GM10266 (cell line): ENCODE measurements at regions not wholly inside any gene's neighbourhood (a gene's known extent, or its start where the extent isn't known, plus 50 kb on each side); places are given as distances from the start of the nearest gene placed in this dataset.

ENCODE experiments used
- DNase-seq: peaks from one replicate; pipeline ENCODE4 v3.0.0; 2012; ENCODE audit errors: extremely low spot score
- CTCF ChIP-seq: IDR thresholded peaks from 2 replicates; pipeline ENCODE4 v1.5.1; 2012; ENCODE audit warnings: mild to moderate bottlenecking, low read depth; ENCODE audit not compliant: control insufficient read depth, insufficient read depth; ENCODE audit errors: missing control alignments

GRCh38 chr13:83499286-83499685, 383.0 kb downstream of the SLITRK1 start:
- DNase-seq, result no peak
- TF ChIP-seq CTCF, result no peak

DNA sequence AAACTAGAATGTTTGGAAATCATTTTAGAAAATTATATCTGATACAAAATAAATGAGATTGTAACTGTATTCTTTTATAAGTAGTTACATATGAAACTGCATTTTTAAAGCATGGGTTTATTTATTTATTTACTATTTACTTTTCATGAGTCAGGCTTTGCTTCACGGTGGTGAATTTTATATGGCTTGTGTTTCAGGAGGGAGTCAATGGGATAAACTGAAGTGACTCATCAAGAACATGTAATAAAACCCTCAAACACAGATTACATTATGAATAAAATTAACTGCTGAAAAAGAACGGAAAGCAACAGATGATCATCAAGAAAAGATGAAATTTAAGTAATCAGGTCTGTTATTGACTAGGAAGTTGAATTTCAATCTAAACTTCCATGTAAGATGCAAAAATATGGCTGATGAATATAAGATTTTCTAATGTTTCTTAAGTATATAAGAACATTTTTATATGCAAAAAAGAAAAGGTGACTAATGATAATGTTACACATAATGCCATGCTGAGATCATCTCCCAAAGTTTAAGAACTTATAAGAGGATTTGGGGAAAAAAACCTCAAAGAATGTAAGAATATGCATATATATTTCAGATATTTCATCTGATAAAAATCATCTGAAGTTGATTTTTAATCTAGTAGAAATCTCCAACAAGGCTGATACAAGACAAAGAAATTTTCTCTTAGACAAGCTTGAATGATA, 383.6 kb downstream of the SLITRK1 start:
- TF ChIP-seq CTCF, result no peak

GRCh38 chr13:83498045-83498444, 384.2 kb downstream of the SLITRK1 start:
- no peak for DNase-seq
- TF ChIP-seq CTCF, result no peak

More for the DNA sequence above, 383.6 kb downstream of the SLITRK1 start:
- no peak for DNase-seq

GRCh38 chr13:83496501-83496900, 385.8 kb downstream of the SLITRK1 start:
- TF ChIP-seq CTCF, result no peak

DNA sequence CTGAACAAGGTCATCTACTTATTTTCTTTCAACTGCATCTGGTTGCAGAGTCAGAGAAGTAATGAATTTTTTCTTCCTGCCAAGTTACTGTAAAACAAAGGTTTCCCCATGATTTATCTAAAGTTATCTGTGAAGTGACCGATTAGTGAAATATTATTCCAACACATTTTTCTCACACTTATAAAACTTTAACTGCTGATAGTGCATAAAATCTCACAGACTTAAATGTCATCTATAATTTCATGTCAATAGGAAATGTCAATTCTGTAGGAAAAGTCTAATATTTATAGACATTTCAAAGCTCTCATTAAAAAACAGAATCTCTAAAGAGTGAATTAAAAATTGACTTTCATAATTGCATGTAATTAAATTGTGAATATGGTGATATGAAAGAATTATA, 397.2 kb downstream of the SLITRK1 start:
- TF ChIP-seq CTCF, result no peak
- DNase-seq, result no peak

More at GRCh38 chr13:83496501-83496900, 385.8 kb downstream of the SLITRK1 start:
- no peak for DNase-seq

DNA sequence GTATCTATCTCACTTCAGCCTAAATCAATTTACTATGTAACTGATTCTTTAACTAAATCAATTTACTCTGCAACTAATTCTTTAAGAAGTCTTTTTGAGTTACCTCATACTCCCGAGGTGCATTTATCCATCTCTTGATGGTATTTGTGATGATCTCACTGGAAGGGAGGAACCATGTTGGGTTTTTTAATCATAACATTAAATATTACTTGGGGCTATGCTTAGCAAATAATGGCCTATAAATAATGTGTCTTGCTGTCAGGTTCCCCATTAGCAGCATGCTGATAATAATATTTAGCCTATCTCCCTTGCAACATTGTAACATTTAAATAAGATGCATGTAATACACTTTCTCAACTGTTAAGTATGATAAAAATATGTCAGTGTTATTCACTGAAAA, 411.3 kb downstream of the SLITRK1 start:
- no peak for DNase-seq
- TF ChIP-seq CTCF, result no peak

DNA sequence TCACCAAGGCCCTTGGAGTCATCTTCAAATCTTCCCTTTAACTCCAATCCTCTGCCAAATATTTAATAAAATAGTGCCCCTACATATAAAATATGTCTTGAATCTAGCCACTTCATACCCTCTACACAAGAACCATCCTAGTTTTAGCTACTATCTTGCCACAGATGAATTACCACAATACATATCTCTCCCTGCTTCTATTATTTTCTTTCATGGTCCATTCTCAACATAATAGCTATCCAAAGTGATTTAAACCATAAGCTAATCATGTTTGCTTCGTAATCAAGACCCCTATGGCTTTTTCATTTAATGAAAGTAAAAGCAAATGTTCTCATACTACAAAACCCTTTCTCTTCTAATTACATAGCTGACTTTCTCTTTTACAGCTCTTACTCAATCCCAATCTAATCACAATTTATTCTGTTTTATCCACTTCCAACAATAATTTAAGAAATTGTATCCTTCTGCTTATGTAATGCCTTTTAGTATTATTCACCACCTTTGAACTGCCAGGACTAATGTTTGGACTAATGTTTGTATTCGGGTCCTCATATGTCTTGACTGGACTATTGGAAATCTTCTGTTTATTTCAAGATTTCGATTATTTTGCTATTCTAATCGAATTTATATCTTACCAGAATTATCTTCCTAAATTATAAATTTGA, 412.0 kb downstream of the SLITRK1 start:
- DNase-seq, result no peak
- TF ChIP-seq CTCF, result no peak
